Activated CD4-positive, alpha-beta T cell treated with anti-CD3 and anti-CD28 coated beads, Interleukin-2, amount 50 U/mL, for 4 hours (primary cell): ENCODE measurements at regions not wholly inside any gene's neighbourhood (a gene's known extent, or its start where the extent isn't known, plus 50 kb on each side); places are given as distances from the start of the nearest gene placed in this dataset.

Source experiments
- DNase-seq, 2 experiments: peaks; one replicate each; pipeline ENCODE4 v3.0.0-alpha.2; 2020

GRCh38 chr15:96390986-96391385 lies 60.5 kb downstream of the NR2F2 start:
- DNase-seq, result no peak

GRCh38 chr15:96392380-96393208 lies 62.1 kb downstream of the NR2F2 start:
- no peak for DNase-seq

- no peak for DNase-seq
These were observed 62.7 kb downstream of the NR2F2 start for GRCh38 chr15:96393209-96393513.

GRCh38 chr15:96395687-96396086 lies 65.2 kb downstream of the NR2F2 start:
- DNase-seq, result no peak

GRCh38 chr15:96398776-96399175 lies 68.3 kb downstream of the NR2F2 start:
- no peak for DNase-seq

GRCh38 chr15:96402403-96402802 lies 71.9 kb downstream of the NR2F2 start:
- no peak for DNase-seq

- DNase-seq, result no peak
These were observed 72.6 kb downstream of the NR2F2 start for GRCh38 chr15:96403071-96403470.

GRCh38 chr15:96403932-96404331 lies 73.4 kb downstream of the NR2F2 start:
- DNase-seq, result no peak

GRCh38 chr15:96404560-96404959 lies 74.1 kb downstream of the NR2F2 start:
- no peak for DNase-seq

GRCh38 chr15:96406291-96406690 lies 75.8 kb downstream of the NR2F2 start:
- no peak for DNase-seq

GRCh38 chr15:96406701-96407100 lies 76.2 kb downstream of the NR2F2 start:
- DNase-seq, result no peak

GRCh38 chr15:96407482-96407881 lies 77.0 kb downstream of the NR2F2 start:
- no peak for DNase-seq

- DNase-seq, result no peak
These were observed 78.2 kb downstream of the NR2F2 start for GRCh38 chr15:96408591-96409183.

- DNase-seq, result no peak
These were observed 79.0 kb downstream of the NR2F2 start for GRCh38 chr15:96409215-96410138.

- no peak for DNase-seq
These were observed 79.9 kb downstream of the NR2F2 start for GRCh38 chr15:96410175-96411055.

- DNase-seq, result no peak
These were observed 80.8 kb downstream of the NR2F2 start for GRCh38 chr15:96411056-96412031.

GRCh38 chr15:96412045-96412905 lies 81.8 kb downstream of the NR2F2 start:
- no peak for DNase-seq

- no peak for DNase-seq
These were observed 82.4 kb downstream of the NR2F2 start for GRCh38 chr15:96412906-96413231.

- DNase-seq, result no peak
These were observed 83.2 kb downstream of the NR2F2 start for GRCh38 chr15:96413657-96414056.

- no peak for DNase-seq
These were observed 84.4 kb downstream of the NR2F2 start for GRCh38 chr15:96414875-96415274.
